ENCODE measurements at regions not wholly inside any gene's neighbourhood (a gene's known extent, or its start where the extent isn't known, plus 50 kb on each side); places are given as distances from the start of the nearest gene placed in this dataset.

GRCh38 chr3:70805061-70805889, 492.8 kb upstream of the MDFIC2 start:
- no peak overlapping the region for H3K4me3 ChIP-seq (replicated peaks; ENCODE audit: low read depth, low read length)
- TF ChIP-seq, protein P1, sequence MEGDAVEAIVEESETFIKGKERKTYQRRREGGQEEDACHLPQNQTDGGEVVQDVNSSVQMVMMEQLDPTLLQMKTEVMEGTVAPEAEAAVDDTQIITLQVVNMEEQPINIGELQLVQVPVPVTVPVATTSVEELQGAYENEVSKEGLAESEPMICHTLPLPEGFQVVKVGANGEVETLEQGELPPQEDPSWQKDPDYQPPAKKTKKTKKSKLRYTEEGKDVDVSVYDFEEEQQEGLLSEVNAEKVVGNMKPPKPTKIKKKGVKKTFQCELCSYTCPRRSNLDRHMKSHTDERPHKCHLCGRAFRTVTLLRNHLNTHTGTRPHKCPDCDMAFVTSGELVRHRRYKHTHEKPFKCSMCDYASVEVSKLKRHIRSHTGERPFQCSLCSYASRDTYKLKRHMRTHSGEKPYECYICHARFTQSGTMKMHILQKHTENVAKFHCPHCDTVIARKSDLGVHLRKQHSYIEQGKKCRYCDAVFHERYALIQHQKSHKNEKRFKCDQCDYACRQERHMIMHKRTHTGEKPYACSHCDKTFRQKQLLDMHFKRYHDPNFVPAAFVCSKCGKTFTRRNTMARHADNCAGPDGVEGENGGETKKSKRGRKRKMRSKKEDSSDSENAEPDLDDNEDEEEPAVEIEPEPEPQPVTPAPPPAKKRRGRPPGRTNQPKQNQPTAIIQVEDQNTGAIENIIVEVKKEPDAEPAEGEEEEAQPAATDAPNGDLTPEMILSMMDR (IDR thresholded peaks at IDR 0.05; ENCODE audit: low read length, missing control alignments), result no peak
- DNase-seq (ENCODE audit: low read depth), result peak; percentile 45

DNA sequence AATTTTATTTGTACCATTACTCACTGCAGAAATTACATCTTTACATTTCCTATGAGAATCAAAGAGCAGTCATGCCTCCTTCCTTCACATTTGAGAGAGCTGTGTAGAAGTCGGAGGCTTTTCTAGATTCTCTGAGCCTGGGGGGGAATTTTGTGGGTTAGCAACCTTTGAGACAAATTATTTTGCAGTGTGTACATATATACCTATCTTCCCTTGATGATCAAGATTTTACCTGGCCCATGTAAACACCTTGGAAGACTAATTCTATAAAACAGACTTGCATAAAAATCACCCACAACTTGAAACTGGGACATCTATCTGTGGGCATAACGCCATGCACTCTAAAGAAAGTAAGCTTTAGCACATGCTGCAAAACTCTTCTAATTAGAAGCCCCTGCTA, 491.5 kb upstream of the MDFIC2 start:
- TF ChIP-seq, protein P1 (IDR thresholded peaks at IDR 0.05; ENCODE audit: low read length, missing control alignments), result no peak
- no peak overlapping the region for H3K4me3 ChIP-seq (replicated peaks; ENCODE audit: low read depth, low read length)
- DNase-seq (ENCODE audit: low read depth), result no peak

DNA sequence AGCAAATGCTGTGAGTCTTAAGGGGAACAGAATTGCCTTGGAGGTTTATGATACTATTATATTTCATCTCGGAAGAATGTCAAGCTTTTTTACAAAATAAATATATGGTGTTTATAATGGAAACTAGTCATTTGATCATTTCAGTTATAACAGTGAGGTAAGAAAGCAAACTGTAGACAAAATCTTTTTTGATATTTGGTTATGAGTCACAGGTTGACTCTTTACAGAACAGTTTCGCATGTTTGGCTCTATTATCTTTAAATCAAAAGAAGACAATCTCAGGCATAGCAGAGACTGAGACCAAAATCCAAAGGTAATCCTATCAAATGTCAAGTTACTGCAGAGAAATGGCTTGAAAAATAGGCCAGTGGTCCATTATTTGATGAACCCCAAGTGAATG, 490.9 kb upstream of the MDFIC2 start:
- TF ChIP-seq, protein P1 (IDR thresholded peaks at IDR 0.05; ENCODE audit: low read length, missing control alignments), result no peak
- no peak overlapping the region for H3K4me3 ChIP-seq (replicated peaks; ENCODE audit: low read depth, low read length)
- DNase-seq (ENCODE audit: low read depth), result no peak

DNA sequence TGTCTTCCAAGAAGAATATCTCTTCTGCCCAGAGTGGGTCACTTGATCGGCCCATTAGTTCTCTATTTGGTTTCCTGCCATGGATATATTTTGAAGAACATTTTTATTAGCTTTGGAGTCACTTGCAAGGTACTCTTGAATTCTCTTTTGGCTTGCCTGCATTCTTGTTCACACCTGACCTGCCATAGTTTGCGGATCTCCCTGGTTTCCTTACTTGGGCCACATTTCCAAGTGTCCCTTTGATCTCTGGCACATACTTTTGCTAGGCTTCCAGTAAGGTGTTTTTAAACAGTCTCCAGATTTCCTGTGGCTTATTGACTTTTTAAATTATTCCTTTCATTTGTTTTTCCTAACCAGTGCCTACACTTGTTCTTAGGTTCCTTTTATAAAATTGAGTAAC, 488.5 kb upstream of the MDFIC2 start:
- TF ChIP-seq, protein P1 (IDR thresholded peaks at IDR 0.05; ENCODE audit: low read length, missing control alignments), result no peak
- no peak overlapping the region for H3K4me3 ChIP-seq (replicated peaks; ENCODE audit: low read depth, low read length)
- no peak for DNase-seq (ENCODE audit: low read depth)

GRCh38 chr3:70789878-70790277, 477.4 kb upstream of the MDFIC2 start:
- DNase-seq (ENCODE audit: low read depth), result no peak
- TF ChIP-seq, protein P1 (IDR thresholded peaks at IDR 0.05; ENCODE audit: low read length, missing control alignments), result no peak
- H3K4me3 ChIP-seq (replicated peaks; ENCODE audit: low read depth, low read length), result no peak overlapping the region

DNA sequence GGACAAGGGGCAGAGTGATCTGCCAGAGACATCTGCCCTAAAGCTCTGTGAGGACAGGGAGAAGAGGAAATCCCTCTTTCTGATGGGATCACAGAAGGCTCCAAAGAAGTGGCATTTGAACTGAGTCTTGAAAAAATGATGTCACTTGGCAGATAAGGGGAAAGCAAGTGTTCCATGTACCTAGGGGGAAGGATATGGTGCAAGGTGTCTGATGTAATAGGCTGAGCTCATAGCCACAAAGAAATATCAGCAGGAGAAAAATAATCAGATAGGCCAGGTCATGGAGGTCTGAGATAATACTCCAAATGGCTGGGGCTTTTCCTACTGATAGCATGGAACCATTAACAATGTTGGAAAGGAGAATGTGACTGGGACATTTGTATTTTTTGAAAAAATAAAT, 468.4 kb upstream of the MDFIC2 start:
- H3K4me3 ChIP-seq (replicated peaks; ENCODE audit: low read depth, low read length), result no peak overlapping the region
- TF ChIP-seq, protein P1 (IDR thresholded peaks at IDR 0.05; ENCODE audit: low read length, missing control alignments), result no peak
- DNase-seq (ENCODE audit: low read depth), result no peak

DNA sequence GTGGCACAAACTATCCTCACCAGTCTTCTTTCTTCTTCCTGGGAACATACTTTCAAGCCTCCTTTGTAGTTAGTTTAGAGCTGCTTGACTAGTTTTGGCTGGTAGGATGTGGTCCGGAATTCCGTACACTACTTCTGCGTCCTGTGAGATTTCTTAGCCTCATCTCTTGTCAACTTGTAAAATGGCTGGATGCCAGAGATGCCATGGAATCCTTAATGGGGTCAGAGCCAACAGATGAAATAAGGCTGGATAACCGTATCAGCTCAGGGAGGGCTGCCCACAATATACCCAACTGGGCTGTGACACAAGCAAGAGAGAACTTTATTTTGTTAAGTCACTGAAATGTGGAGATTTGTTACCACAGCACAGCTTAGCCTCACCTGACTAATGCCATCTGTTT, 466.9 kb upstream of the MDFIC2 start:
- no peak overlapping the region for H3K4me3 ChIP-seq (replicated peaks; ENCODE audit: low read depth, low read length)
- TF ChIP-seq, protein P1 (IDR thresholded peaks at IDR 0.05; ENCODE audit: low read length, missing control alignments), result no peak
- no peak for DNase-seq (ENCODE audit: low read depth)
